ENCODE measurements at regions not wholly inside any gene's neighbourhood (a gene's known extent, or its start where the extent isn't known, plus 50 kb on each side); places are given as distances from the start of the nearest gene placed in this dataset.

DNA sequence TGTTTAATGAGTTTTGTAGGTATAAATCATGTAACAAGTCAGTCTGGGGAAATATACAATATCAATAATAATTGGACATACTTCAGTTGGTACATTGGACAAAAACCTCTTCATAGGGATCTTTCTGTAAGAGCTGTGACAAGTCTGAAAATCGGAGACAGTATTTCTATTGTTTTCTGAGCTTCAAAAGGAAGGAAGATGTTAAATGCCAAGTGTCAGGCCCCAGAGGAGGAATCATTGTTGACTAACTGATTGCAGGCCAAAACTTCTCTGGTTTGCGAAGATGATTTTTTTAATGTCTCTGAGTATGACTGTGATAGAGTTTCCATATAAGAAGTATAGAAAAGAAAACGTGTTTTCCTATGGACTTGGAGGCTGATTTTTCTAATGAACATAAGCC, 316.4 kb downstream of the RNF144B start:
- TF ChIP-seq POLR2A (IDR thresholded peaks at IDR 0.05; ENCODE audit: low read length) (no peak), GATA1 (IDR thresholded peaks at IDR 0.05; ENCODE audit: low read depth, low read length) (no peak)
